ENCODE measurements at regions not wholly inside any gene's neighbourhood (a gene's known extent, or its start where the extent isn't known, plus 50 kb on each side); places are given as distances from the start of the nearest gene placed in this dataset.

- FAIRE-seq (no peak), DNase-seq (ENCODE audit: low read depth) (no peak)
- TF ChIP-seq CTCF (IDR thresholded peaks at IDR 0.05; ENCODE audit: insufficient read depth, low read length, severe bottlenecking) = no peak
- no peak overlapping the region for H3K4me3 ChIP-seq (ENCODE audit: low read depth, low read length)
- no peaks in the 10 kb centered on the region for H3K36me3 ChIP-seq (ENCODE audit: control insufficient read depth, insufficient read depth, low read length)
- no peaks in the 10 kb centered on the region for H3K27me3 ChIP-seq (ENCODE audit: control insufficient read depth, insufficient read depth, low read length)
Measured at GRCh38 chr3:25973122-25973521, 183.2 kb downstream of the OXSM start.

DNA sequence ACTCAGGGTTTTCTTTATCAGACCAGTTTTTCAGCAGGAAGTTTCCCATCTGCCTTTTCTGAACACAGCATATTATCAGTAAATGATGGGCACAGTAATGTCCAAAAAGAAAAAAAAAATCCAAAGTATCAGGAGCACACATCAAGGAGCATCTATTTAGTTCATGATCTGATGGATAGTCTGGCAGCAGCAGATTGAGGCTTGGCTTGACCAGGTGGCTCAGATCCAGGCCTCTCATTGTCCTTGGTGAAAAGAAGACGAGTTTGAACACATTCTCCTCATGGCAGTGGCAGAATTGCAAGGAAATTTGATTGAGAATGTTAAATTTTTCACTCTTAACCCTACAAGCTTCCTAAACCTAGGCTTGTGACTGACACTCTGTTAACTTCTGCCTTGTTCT, 192.9 kb downstream of the OXSM start:
- no peak for FAIRE-seq
- Histone ChIP-seq H3K36me3 (ENCODE audit: control insufficient read depth, insufficient read depth, low read length) (no peaks in the 10 kb centered on the region), H3K4me3 (ENCODE audit: low read depth, low read length) (no peak overlapping the region), H3K27me3 (ENCODE audit: control insufficient read depth, insufficient read depth, low read length) (no peaks in the 10 kb centered on the region)
- no peak for DNase-seq (ENCODE audit: low read depth)
- no peak for TF ChIP-seq CTCF (IDR thresholded peaks at IDR 0.05; ENCODE audit: insufficient read depth, low read length, severe bottlenecking)

DNA sequence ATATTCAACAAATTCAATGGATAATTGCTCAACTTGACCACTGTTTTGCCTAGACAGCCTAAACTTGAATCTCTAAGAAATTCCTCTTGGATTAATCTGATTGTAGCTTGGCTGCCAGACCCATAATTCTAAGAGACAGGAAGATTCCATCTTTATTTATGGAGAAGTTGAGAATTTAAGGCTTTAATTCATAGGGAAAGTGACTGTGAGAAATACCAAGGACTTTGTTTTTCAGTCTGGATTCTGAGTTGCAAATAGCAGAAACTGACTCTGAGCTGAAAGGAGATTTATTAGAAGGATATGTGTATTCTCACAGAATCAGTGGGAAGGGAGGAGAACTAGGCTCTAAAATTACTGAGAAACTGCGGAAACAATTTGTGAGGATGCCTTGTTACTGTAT, 195.7 kb downstream of the OXSM start:
- no peak for TF ChIP-seq CTCF (IDR thresholded peaks at IDR 0.05; ENCODE audit: insufficient read depth, low read length, severe bottlenecking)
- FAIRE-seq (no peak), DNase-seq (ENCODE audit: low read depth) (no peak)
- Histone ChIP-seq H3K27me3 (ENCODE audit: control insufficient read depth, insufficient read depth, low read length) (no peaks in the 10 kb centered on the region), H3K36me3 (ENCODE audit: control insufficient read depth, insufficient read depth, low read length) (no peaks in the 10 kb centered on the region), H3K4me3 (ENCODE audit: low read depth, low read length) (no peak overlapping the region)

- FAIRE-seq (no peak), DNase-seq (ENCODE audit: low read depth) (no peak)
- Histone ChIP-seq H3K27me3 (ENCODE audit: control insufficient read depth, insufficient read depth, low read length) (no peaks in the 10 kb centered on the region), H3K36me3 (ENCODE audit: control insufficient read depth, insufficient read depth, low read length) (no peaks in the 10 kb centered on the region), H3K4me3 (ENCODE audit: low read depth, low read length) (no peak overlapping the region)
- no peak for TF ChIP-seq CTCF (IDR thresholded peaks at IDR 0.05; ENCODE audit: insufficient read depth, low read length, severe bottlenecking)
Measured at GRCh38 chr3:25992606-25993005, 202.7 kb downstream of the OXSM start.

DNA sequence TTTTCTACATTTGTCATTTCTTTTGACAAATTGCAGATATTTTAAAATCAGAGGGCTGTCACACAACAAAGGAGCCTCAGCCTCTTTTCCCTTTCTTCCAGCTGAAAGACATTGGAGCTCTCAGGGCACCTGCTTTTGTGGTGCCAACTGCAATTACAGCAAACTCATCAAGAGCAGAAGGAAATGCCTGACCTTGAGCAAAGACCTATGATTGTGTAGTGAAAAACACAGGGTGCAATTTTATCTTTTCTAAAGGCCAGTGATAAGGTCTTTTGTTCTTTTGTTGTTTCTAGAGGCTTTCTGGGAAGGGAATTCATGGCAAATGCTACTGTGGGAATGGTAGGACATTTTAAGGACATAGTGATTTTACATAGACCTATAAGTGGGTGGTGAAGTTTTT, 214.3 kb downstream of the OXSM start:
- Histone ChIP-seq H3K27me3 (ENCODE audit: control insufficient read depth, insufficient read depth, low read length) (no peaks in the 10 kb centered on the region), H3K36me3 (ENCODE audit: control insufficient read depth, insufficient read depth, low read length) (no peaks in the 10 kb centered on the region), H3K4me3 (ENCODE audit: low read depth, low read length) (no peak overlapping the region)
- DNase-seq (ENCODE audit: low read depth) (no peak), FAIRE-seq (no peak)
- TF ChIP-seq CTCF (IDR thresholded peaks at IDR 0.05; ENCODE audit: insufficient read depth, low read length, severe bottlenecking) = no peak

- no peaks in the 10 kb centered on the region for H3K36me3 ChIP-seq (ENCODE audit: control insufficient read depth, insufficient read depth, low read length)
- DNase-seq (ENCODE audit: low read depth) (no peak), FAIRE-seq (no peak)
- no peaks in the 10 kb centered on the region for H3K27me3 ChIP-seq (ENCODE audit: control insufficient read depth, insufficient read depth, low read length)
- no peak overlapping the region for H3K4me3 ChIP-seq (ENCODE audit: low read depth, low read length)
- no peak for TF ChIP-seq CTCF (IDR thresholded peaks at IDR 0.05; ENCODE audit: insufficient read depth, low read length, severe bottlenecking)
Measured at GRCh38 chr3:26011276-26011675, 221.4 kb downstream of the OXSM start.
